Nucleus accumbens (tissue), 56 donors: ENCODE measurements at regions not wholly inside any gene's neighbourhood (a gene's known extent, or its start where the extent isn't known, plus 50 kb on each side); places are given as distances from the start of the nearest gene placed in this dataset.
"Not testable (repeated sequence)": the region's sequence is repeated elsewhere in the genome, so short reads cannot be mapped to it uniquely, and the experiment has no call there.

Experiments used
- DNase-seq, 56 donors: peaks; one replicate each; lab custom pipeline; 2025; lab: John Stamatoyannopoulos, UW

- DNase-seq = no peak
Measured at GRCh38 chrX:120719622-120720021, 89.8 kb upstream of the C1GALT1C1 start.

- no peak for DNase-seq
Measured at GRCh38 chrX:120718969-120719368, 89.1 kb upstream of the C1GALT1C1 start.

GRCh38 chrX:120702337-120702736, 72.5 kb upstream of the C1GALT1C1 start:
- DNase-seq = not testable (repeated sequence)

- no peak for DNase-seq
Measured at GRCh38 chrX:120697053-120697452, 67.2 kb upstream of the C1GALT1C1 start.

- no peak for DNase-seq
Measured at GRCh38 chrX:120692319-120692718, 62.5 kb upstream of the C1GALT1C1 start.

GRCh38 chrX:120690941-120691340, 61.1 kb upstream of the C1GALT1C1 start:
- DNase-seq = no peak

GRCh38 chrX:120690344-120690743, 60.5 kb upstream of the C1GALT1C1 start:
- no peak for DNase-seq

- no peak for DNase-seq
Measured at GRCh38 chrX:120680090-120680489, 50.2 kb upstream of the C1GALT1C1 start.
